Erythroblast (primary cell): ENCODE measurements at regions not wholly inside any gene's neighbourhood (a gene's known extent, or its start where the extent isn't known, plus 50 kb on each side); places are given as distances from the start of the nearest gene placed in this dataset.

Source experiments
- DNase-seq, 2 experiments: peaks; one replicate each; lab custom pipeline; 2025; lab: John Stamatoyannopoulos, UW
- GATA1 ChIP-seq: IDR thresholded peaks from 2 replicates; pipeline ENCODE4 v1.6.1; 2011; ENCODE audit warnings: low read depth, mild to moderate bottlenecking, control low read depth, low read length, moderate library complexity
- POLR2A ChIP-seq: IDR thresholded peaks from 2 replicates; pipeline ENCODE4 v1.6.1; 2011; ENCODE audit warnings: mild to moderate bottlenecking, low read length

- TF ChIP-seq POLR2A (no peak), GATA1 (no peak)
- DNase-seq = no peak
Measured at GRCh38 chr2:128555433-128555832, 236.8 kb upstream of the HS6ST1 start.

GRCh38 chr2:128556089-128556488 lies 237.4 kb upstream of the HS6ST1 start:
- TF ChIP-seq POLR2A = no peak
- TF ChIP-seq GATA1 = no peak
- no peak for DNase-seq

- no peak for DNase-seq
- TF ChIP-seq POLR2A = no peak
- TF ChIP-seq GATA1 = no peak
Measured at GRCh38 chr2:128556633-128557032, 238.0 kb upstream of the HS6ST1 start.

GRCh38 chr2:128557069-128557468 lies 238.4 kb upstream of the HS6ST1 start:
- DNase-seq = no peak
- TF ChIP-seq GATA1 = no peak
- TF ChIP-seq POLR2A = no peak

GRCh38 chr2:128557831-128558241 lies 239.2 kb upstream of the HS6ST1 start:
- TF ChIP-seq GATA1 (no peak), POLR2A (no peak)

GRCh38 chr2:128558441-128558840 lies 239.8 kb upstream of the HS6ST1 start:
- no peak for TF ChIP-seq GATA1
- TF ChIP-seq POLR2A = no peak
- no peak for DNase-seq

More at GRCh38 chr2:128557831-128558241, 239.2 kb upstream of the HS6ST1 start:
- DNase-seq = no peak

- TF ChIP-seq POLR2A (no peak), GATA1 (no peak)
- DNase-seq = no peak
Measured at GRCh38 chr2:128558895-128559532, 240.3 kb upstream of the HS6ST1 start.

GRCh38 chr2:128559533-128560515 lies 241.2 kb upstream of the HS6ST1 start:
- no peak for DNase-seq
- no peak for TF ChIP-seq POLR2A
- no peak for TF ChIP-seq GATA1

- TF ChIP-seq POLR2A (no peak), GATA1 (no peak)
- no peak for DNase-seq
Measured at GRCh38 chr2:128560718-128561117, 242.1 kb upstream of the HS6ST1 start.

GRCh38 chr2:128562471-128563347 lies 244.0 kb upstream of the HS6ST1 start:
- no peak for DNase-seq

GRCh38 chr2:128563348-128563687 lies 244.7 kb upstream of the HS6ST1 start:
- no peak for DNase-seq
- TF ChIP-seq POLR2A (no peak), GATA1 (no peak)

More at GRCh38 chr2:128562471-128563347, 244.0 kb upstream of the HS6ST1 start:
- no peak for TF ChIP-seq POLR2A
- TF ChIP-seq GATA1 = no peak

GRCh38 chr2:128564131-128564530 lies 245.5 kb upstream of the HS6ST1 start:
- DNase-seq = no peak
- TF ChIP-seq GATA1 (no peak), POLR2A (no peak)

GRCh38 chr2:128564551-128564950 lies 245.9 kb upstream of the HS6ST1 start:
- DNase-seq = no peak
- TF ChIP-seq POLR2A = no peak
- TF ChIP-seq GATA1 = no peak

- no peak for DNase-seq
- no peak for TF ChIP-seq GATA1
- TF ChIP-seq POLR2A = no peak
Measured at GRCh38 chr2:128565441-128565840, 246.8 kb upstream of the HS6ST1 start.

GRCh38 chr2:128566671-128567070 lies 248.0 kb upstream of the HS6ST1 start:
- TF ChIP-seq GATA1 = no peak
- no peak for TF ChIP-seq POLR2A

More at GRCh38 chr2:128566671-128567070, 248.0 kb upstream of the HS6ST1 start:
- no peak for DNase-seq
